H9 (cell line): ENCODE measurements at regions not wholly inside any gene's neighbourhood (a gene's known extent, or its start where the extent isn't known, plus 50 kb on each side); places are given as distances from the start of the nearest gene placed in this dataset.

Source experiments
- DNase-seq: peaks from one replicate; pipeline ENCODE4 v3.0.0-alpha.2; 2017
- H2AFZ ChIP-seq: one replicate; pipeline ENCODE4 v1.6.1; 2013; ENCODE audit warnings: mild to moderate bottlenecking, low read length, control low read depth, moderate library complexity
- H2AK5ac ChIP-seq: 2 replicates; pipeline ENCODE4 v1.6.1; 2013; ENCODE audit warnings: low read length, control low read depth, mixed read lengths; ENCODE audit not compliant: insufficient read length
- H2BK120ac ChIP-seq: one replicate; pipeline ENCODE4 v1.6.1; 2013; ENCODE audit warnings: low read depth, mild to moderate bottlenecking, low read length, control low read depth, inconsistent platforms; ENCODE audit not compliant: poor library complexity, severe bottlenecking
- H2BK12ac ChIP-seq: 2 replicates; pipeline ENCODE4 v1.6.1; 2013; ENCODE audit warnings: low read length, control low read depth, mixed read lengths, low read depth; ENCODE audit not compliant: insufficient read length
- H2BK15ac ChIP-seq: 2 replicates; pipeline ENCODE4 v1.6.1; 2013; ENCODE audit warnings: low read depth, low read length, control low read depth
- H2BK20ac ChIP-seq: one replicate; pipeline ENCODE4 v1.6.1; 2013; ENCODE audit warnings: low read depth, mild to moderate bottlenecking, low read length, control low read depth, inconsistent platforms; ENCODE audit not compliant: poor library complexity, severe bottlenecking
- H2BK5ac ChIP-seq: 2 replicates; pipeline ENCODE4 v1.6.1; 2013; ENCODE audit warnings: low read length, control low read depth, mixed read lengths; ENCODE audit not compliant: insufficient read length
- H3K14ac ChIP-seq: 2 replicates; pipeline ENCODE4 v1.6.1; 2013; ENCODE audit warnings: low read length, control low read depth; ENCODE audit not compliant: insufficient read depth
- H3K18ac ChIP-seq: 2 replicates; pipeline ENCODE4 v1.6.1; 2013; ENCODE audit warnings: low read depth, mild to moderate bottlenecking, mixed read lengths, low read length, control low read depth; ENCODE audit not compliant: insufficient read length
- H3K23ac ChIP-seq: 2 replicates; pipeline ENCODE4 v1.6.1; 2013; ENCODE audit warnings: low read length, control low read depth, mixed read lengths, low read depth; ENCODE audit not compliant: insufficient read length
- H3K23me2 ChIP-seq: 2 replicates; pipeline ENCODE4 v1.6.1; 2013; ENCODE audit warnings: low read depth, mild to moderate bottlenecking, mixed read lengths, low read length, control low read depth; ENCODE audit not compliant: insufficient read length, poor library complexity, severe bottlenecking
- H3K27ac ChIP-seq: 2 replicates; pipeline ENCODE4 v1.5.1; 2013; ENCODE audit warnings: low read length, control low read depth, mixed read lengths, low read depth; ENCODE audit not compliant: insufficient read length
- H3K27me3 ChIP-seq: 2 replicates; pipeline ENCODE4 v1.6.1; 2013; ENCODE audit warnings: low read length, control low read depth, inconsistent platforms; ENCODE audit not compliant: insufficient read depth
- H3K4ac ChIP-seq: 2 replicates; pipeline ENCODE4 v1.6.1; 2013; ENCODE audit warnings: low read depth, mild to moderate bottlenecking, control low read depth, inconsistent platforms, low read length, moderate library complexity
- H3K4me1 ChIP-seq: 2 replicates; pipeline ENCODE4 v1.6.1; 2013; ENCODE audit warnings: low read length, control low read depth, inconsistent platforms; ENCODE audit not compliant: insufficient read depth
- H3K4me2 ChIP-seq: 2 replicates; pipeline ENCODE4 v1.6.1; 2013; ENCODE audit warnings: low read length, control low read depth, mixed read lengths; ENCODE audit not compliant: insufficient read length, insufficient read depth
- H3K56ac ChIP-seq: 2 replicates; pipeline ENCODE4 v1.6.1; 2013; ENCODE audit warnings: low read depth, mild to moderate bottlenecking, mixed read lengths, low read length, control low read depth; ENCODE audit not compliant: insufficient read length
- H3K79me1 ChIP-seq: 2 replicates; pipeline ENCODE4 v1.6.1; 2013; ENCODE audit warnings: low read depth, mild to moderate bottlenecking, moderate library complexity, low read length, control low read depth, inconsistent platforms; ENCODE audit not compliant: insufficient read depth, poor library complexity, severe bottlenecking
- H3K79me2 ChIP-seq: 2 replicates; pipeline ENCODE4 v1.6.1; 2013; ENCODE audit warnings: low read length, control low read depth, inconsistent platforms; ENCODE audit not compliant: insufficient read depth
- H3K9ac ChIP-seq: 2 replicates; pipeline ENCODE4 v1.6.1; 2013; ENCODE audit warnings: low read length, control low read depth, mixed read lengths; ENCODE audit not compliant: insufficient read length; ENCODE audit errors: extremely low read depth
- H3K9me3 ChIP-seq: one replicate; pipeline ENCODE4 v1.6.1; 2013; ENCODE audit warnings: low read depth, low read length, inconsistent platforms; ENCODE audit not compliant: control insufficient read depth
- H3T11ph ChIP-seq: one replicate; pipeline ENCODE4 v1.6.1; 2013; ENCODE audit warnings: mild to moderate bottlenecking, low read length, control low read depth, inconsistent platforms
- H4K20me1 ChIP-seq: one replicate; pipeline ENCODE4 v1.6.1; 2013; ENCODE audit not compliant: control insufficient read depth, insufficient read length, insufficient read depth
- H4K5ac ChIP-seq: 2 replicates; pipeline ENCODE4 v1.6.1; 2013; ENCODE audit warnings: low read depth, mild to moderate bottlenecking, mixed read lengths, low read length, control low read depth; ENCODE audit not compliant: insufficient read length
- H4K8ac ChIP-seq: replicated peaks from 2 replicates; pipeline ENCODE4 v1.6.1; 2013; ENCODE audit warnings: low read length, control low read depth, mixed read lengths, low read depth; ENCODE audit not compliant: insufficient read length
- H4K91ac ChIP-seq: 2 replicates; pipeline ENCODE4 v1.6.1; 2013; ENCODE audit warnings: low read depth, mild to moderate bottlenecking, moderate library complexity, mixed read lengths, low read length, control low read depth; ENCODE audit not compliant: insufficient read length
- H3K27ac Mint-ChIP-seq, 3 experiments: 2 replicates in 2 of 3; 3 replicates in 1 of 3; pipeline ENCODE4 v1.8.0; 2020 to 2021; ENCODE audit warnings: mixed read lengths in 3 of 3, mild to moderate bottlenecking in 1 of 3, moderate library complexity in 1 of 3
- H3K27me3 Mint-ChIP-seq: 2 replicates; pipeline ENCODE4 v1.8.0; 2021; ENCODE audit warnings: low read depth, mild to moderate bottlenecking, moderate library complexity, mixed read lengths
- H3K36me3 Mint-ChIP-seq, 3 experiments: 2 replicates in 2 of 3; 3 replicates in 1 of 3; pipeline ENCODE4 v1.8.0; 2020 to 2021; ENCODE audit warnings: low read depth in 3 of 3, mixed read lengths in 3 of 3; ENCODE audit not compliant: insufficient read depth in 1 of 3
- H3K4me1 Mint-ChIP-seq, 2 experiments: 2 replicates each; pipeline ENCODE4 v1.8.0; 2020; ENCODE audit warnings: mixed read lengths in 2 of 2
- H3K4me3 Mint-ChIP-seq, 2 experiments: 2 replicates in 1 of 2; 3 replicates in 1 of 2; pipeline ENCODE4 v1.8.0; 2020 to 2021; ENCODE audit warnings: mild to moderate bottlenecking in 2 of 2, mixed read lengths in 2 of 2, moderate library complexity in 1 of 2
- H3K9me3 Mint-ChIP-seq, 2 experiments: 2 replicates in 1 of 2; 3 replicates in 1 of 2; pipeline ENCODE4 v1.8.0; 2020; ENCODE audit warnings: mild to moderate bottlenecking in 2 of 2, mixed read lengths in 2 of 2, moderate library complexity in 1 of 2
- WGBS: extraction: QIAGEN DNeasy Blood & Tissue Kit; methylation state at CpG from one replicate; pipeline ENCODE4 v1.1.7; 2013; ENCODE audit warnings: missing lambda C conversion rate, low lambda C conversion rate, mixed read lengths; ENCODE audit not compliant: insufficient read length; ENCODE audit errors: extremely low coverage; 5-methylcytosine and 5-hydroxymethylcytosine counted together
- TF ChIP-seq, protein P1 (sequence below): fragments of 200-600 bp; sonication (generic); conservative IDR thresholded peaks from 3 replicates; pipeline ENCODE4 v1.8.0; 2021; ENCODE audit warnings: antibody characterized with exemption, mild to moderate bottlenecking

DNA sequence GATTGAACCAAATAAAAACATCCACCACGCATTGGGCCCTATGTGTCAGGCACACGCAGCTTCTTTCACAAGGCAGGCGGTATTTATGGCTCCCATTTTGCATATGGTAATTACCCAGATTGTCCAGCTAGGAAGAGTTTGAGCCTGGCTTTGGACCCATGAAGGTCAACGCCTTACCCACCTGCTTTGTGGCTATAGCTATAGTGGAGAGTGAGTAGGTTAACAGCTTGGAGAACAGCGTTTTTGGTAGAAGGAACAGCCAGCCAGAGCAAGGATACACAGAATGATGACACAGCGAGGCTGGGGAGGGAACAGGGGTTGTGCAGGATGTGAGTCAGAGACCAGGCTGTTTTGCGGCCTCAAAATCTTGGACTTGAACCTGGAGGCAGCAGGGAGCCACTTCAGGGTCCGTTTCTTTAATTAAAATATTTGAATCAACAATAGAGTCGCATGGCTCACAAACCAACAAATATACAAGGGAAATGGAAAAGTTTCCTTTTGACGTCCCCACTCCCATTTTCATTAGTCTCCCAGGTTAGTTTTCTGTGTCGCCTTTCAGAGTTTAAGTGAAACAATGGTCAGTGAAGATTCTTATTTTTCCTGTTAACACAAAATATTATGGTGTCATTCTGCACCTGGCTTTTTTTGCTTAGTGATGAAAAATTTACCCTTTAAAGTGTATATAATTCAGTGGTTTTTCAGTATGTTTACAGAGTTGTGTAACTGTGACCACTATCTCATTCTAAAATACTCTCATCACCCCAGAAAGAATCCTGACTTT is 118.2 kb upstream of the STX18 start:
- Mint-ChIP-seq H3K36me3 (peaks cover 4 to 9% (median 4%) of the 10 kb centered on the region in 3 experiments; a peak in 6 of 7 replicates), H3K27ac (peak overlapping the region in 1 of 3 experiments; percentile 1; a peak in 1 of 7 replicates), H3K27me3 (peaks cover 2% of the 10 kb centered on the region; the same call in 1 of the 2 replicates), H3K4me3 (no peak overlapping the region), H3K4me1 (peaks cover 9 to 12% of the 10 kb centered on the region in 2 experiments), H3K9me3 (no peaks in the 10 kb centered on the region)
- Histone ChIP-seq H2BK20ac (no peak overlapping the region), H3K23me2 (no peaks in the 10 kb centered on the region), H2BK120ac (no peak overlapping the region), H3K18ac (no peak overlapping the region), H4K20me1 (no peaks in the 10 kb centered on the region), H3K27ac (no peak overlapping the region), H4K5ac (no peak overlapping the region), H2BK15ac (no peak overlapping the region), H3K56ac (no peak overlapping the region), H2AK5ac (no peak overlapping the region), H2AFZ (no peak overlapping the region), H3T11ph (no peak overlapping the region), H3K79me2 (no peaks in the 10 kb centered on the region), H3K9me3 (no peaks in the 10 kb centered on the region), H2BK5ac (no peak overlapping the region), H4K91ac (no peak overlapping the region), H3K4me2 (no peak overlapping the region), H3K4ac (no peak overlapping the region), H3K9ac (no peak overlapping the region), H2BK12ac (no peak overlapping the region), H3K27me3 (no peaks in the 10 kb centered on the region), H3K23ac (no peak overlapping the region), H3K14ac (no peak overlapping the region), H3K79me1 (no peaks in the 10 kb centered on the region), H4K8ac (no peak overlapping the region), H3K4me1 (no peaks in the 10 kb centered on the region; the same call in 1 of the 2 replicates)
- DNase-seq: no peak
- TF ChIP-seq, protein P1, sequence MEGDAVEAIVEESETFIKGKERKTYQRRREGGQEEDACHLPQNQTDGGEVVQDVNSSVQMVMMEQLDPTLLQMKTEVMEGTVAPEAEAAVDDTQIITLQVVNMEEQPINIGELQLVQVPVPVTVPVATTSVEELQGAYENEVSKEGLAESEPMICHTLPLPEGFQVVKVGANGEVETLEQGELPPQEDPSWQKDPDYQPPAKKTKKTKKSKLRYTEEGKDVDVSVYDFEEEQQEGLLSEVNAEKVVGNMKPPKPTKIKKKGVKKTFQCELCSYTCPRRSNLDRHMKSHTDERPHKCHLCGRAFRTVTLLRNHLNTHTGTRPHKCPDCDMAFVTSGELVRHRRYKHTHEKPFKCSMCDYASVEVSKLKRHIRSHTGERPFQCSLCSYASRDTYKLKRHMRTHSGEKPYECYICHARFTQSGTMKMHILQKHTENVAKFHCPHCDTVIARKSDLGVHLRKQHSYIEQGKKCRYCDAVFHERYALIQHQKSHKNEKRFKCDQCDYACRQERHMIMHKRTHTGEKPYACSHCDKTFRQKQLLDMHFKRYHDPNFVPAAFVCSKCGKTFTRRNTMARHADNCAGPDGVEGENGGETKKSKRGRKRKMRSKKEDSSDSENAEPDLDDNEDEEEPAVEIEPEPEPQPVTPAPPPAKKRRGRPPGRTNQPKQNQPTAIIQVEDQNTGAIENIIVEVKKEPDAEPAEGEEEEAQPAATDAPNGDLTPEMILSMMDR: no peak
- WGBS: no CpG with 5 or more reads among the region's 11 CpGs
